ENCODE measurements at regions not wholly inside any gene's neighbourhood (a gene's known extent, or its start where the extent isn't known, plus 50 kb on each side); places are given as distances from the start of the nearest gene placed in this dataset.

DNA sequence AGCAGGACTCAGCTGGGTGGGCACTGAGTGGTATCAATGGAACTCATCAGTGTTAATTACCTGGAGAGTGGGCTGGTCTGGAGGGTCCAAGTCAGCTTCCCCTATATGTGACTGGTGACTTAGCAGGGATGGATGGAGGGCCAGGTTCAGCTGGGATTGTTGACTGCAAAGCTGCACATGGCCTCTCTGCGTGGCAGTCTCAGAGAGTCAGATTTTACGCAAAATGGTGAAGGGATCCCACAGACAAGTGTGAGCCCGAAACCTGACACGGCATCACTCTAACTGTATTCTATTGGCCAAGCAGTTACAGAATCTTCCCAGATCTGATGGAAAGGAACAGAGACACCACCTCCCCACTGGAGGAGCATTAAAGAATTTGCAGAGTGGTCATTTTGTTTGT, 716.0 kb upstream of the TBX3 start:
- TF ChIP-seq, protein P1, sequence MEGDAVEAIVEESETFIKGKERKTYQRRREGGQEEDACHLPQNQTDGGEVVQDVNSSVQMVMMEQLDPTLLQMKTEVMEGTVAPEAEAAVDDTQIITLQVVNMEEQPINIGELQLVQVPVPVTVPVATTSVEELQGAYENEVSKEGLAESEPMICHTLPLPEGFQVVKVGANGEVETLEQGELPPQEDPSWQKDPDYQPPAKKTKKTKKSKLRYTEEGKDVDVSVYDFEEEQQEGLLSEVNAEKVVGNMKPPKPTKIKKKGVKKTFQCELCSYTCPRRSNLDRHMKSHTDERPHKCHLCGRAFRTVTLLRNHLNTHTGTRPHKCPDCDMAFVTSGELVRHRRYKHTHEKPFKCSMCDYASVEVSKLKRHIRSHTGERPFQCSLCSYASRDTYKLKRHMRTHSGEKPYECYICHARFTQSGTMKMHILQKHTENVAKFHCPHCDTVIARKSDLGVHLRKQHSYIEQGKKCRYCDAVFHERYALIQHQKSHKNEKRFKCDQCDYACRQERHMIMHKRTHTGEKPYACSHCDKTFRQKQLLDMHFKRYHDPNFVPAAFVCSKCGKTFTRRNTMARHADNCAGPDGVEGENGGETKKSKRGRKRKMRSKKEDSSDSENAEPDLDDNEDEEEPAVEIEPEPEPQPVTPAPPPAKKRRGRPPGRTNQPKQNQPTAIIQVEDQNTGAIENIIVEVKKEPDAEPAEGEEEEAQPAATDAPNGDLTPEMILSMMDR (IDR thresholded peaks at IDR 0.05; ENCODE audit: low read depth, low read length) = no peak
- no peak for TF ChIP-seq POLR2A (IDR thresholded peaks at IDR 0.05; ENCODE audit: extremely low read depth, insufficient read length)
- TF ChIP-seq, protein P2, sequence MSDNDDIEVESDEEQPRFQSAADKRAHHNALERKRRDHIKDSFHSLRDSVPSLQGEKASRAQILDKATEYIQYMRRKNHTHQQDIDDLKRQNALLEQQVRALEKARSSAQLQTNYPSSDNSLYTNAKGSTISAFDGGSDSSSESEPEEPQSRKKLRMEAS (IDR thresholded peaks at IDR 0.05; ENCODE audit: low read depth, low read length) = no peak
